Astrocyte (in vitro differentiated cells and primary cell): ENCODE measurements at regions not wholly inside any gene's neighbourhood (a gene's known extent, or its start where the extent isn't known, plus 50 kb on each side); places are given as distances from the start of the nearest gene placed in this dataset.

Source experiments
- CTCF ChIP-seq: IDR thresholded peaks from 2 replicates; pipeline ENCODE4 v1.5.1; 2011; ENCODE audit warnings: low read depth, mild to moderate bottlenecking, inconsistent platforms, low read length, moderate library complexity; ENCODE audit not compliant: insufficient read depth
- EZH2 ChIP-seq: IDR thresholded peaks from 2 replicates; pipeline ENCODE4 v1.6.1; 2012; ENCODE audit warnings: mild to moderate bottlenecking, low read length, inconsistent platforms; ENCODE audit not compliant: insufficient read depth

GRCh38 chr11:116294630-116295029 is 478.2 kb downstream of the BUD13 start:
- TF ChIP-seq EZH2 (no peak), CTCF (no peak)
